HCT116 (cell line): ENCODE measurements at regions not wholly inside any gene's neighbourhood (a gene's known extent, or its start where the extent isn't known, plus 50 kb on each side); places are given as distances from the start of the nearest gene placed in this dataset.

Experiments
- ATAC-seq: fragments of 200-7000 bp; cut with Tn5 transposase; 2 replicates; pipeline ENCODE4 v1.9.1; 2020; ENCODE audit warnings: mild to moderate bottlenecking, moderate library complexity
- BruUV-seq: library from RNA; stranded (reverse); fragments of 400-500 nt; replicated peaks from 2 replicates; lab custom pipeline; 2021; lab: Mats Ljungman, UMichigan
- CTCF ChIA-PET: fragments of 300-600 bp; sonication (Branson Sonifier 250); formaldehyde crosslinking; loops from one replicate; lab custom pipeline; 2021; ENCODE audit warnings: antibody characterized with exemption; lab: Charles Lee
- POLR2A ChIA-PET: fragments of 300-600, 350-600 bp; sonication (Branson Sonifier 250); formaldehyde crosslinking; loops from one replicate; lab custom pipeline; 2021; ENCODE audit warnings: antibody characterized with exemption; lab: Charles Lee
- RAD21 ChIA-PET, 2 experiments: fragments of 300-600 bp; sonication (Branson Sonifier 250); formaldehyde crosslinking; loops; one replicate each; lab custom pipeline; 2023; ENCODE audit warnings: low total read pairs in 2 of 2; ENCODE audit not compliant: uncharacterized antibody in 2 of 2, unreplicated experiment in 2 of 2, low non-redundant PET in 1 of 2; lab: Charles Lee
- DNase-seq: peaks from one replicate; pipeline ENCODE4 v3.0.0-alpha.2; 2010; ENCODE audit warnings: low read depth, low spot score
- H2AFZ ChIP-seq: fragments of 200-600 bp; shearing (Covaris generic), sonication (generic); 2 replicates; pipeline ENCODE4 v1.6.1; 2017; ENCODE audit warnings: low read depth, mixed run types, mixed read lengths, antibody characterized with exemption, low read length; ENCODE audit not compliant: poor library complexity, severe bottlenecking
- H3K27ac ChIP-seq: 2 replicates; pipeline ENCODE4 v1.5.1; 2012; ENCODE audit warnings: low read depth, low read length
- H3K27me3 ChIP-seq: fragments of 200-600 bp; sonication (generic); 2 replicates; pipeline ENCODE4 v1.6.1; 2016; ENCODE audit warnings: mixed run types, low read length, mixed read lengths; ENCODE audit not compliant: insufficient read depth
- H3K36me3 ChIP-seq, 2 experiments: fragments of 200-500 bp in 1 of 2; fragments of 200-600 bp in 1 of 2; sonication (Bioruptor generic) in 1 of 2; sonication (generic) in 1 of 2; 2 replicates each; pipeline versions ENCODE4 v1.5.1 to v1.6.1; 2014 to 2016; ENCODE audit warnings: low read length in 2 of 2, inconsistent platforms in 1 of 2, mixed read lengths in 1 of 2, mixed run types in 1 of 2; ENCODE audit not compliant: insufficient read depth in 2 of 2, control insufficient read depth in 1 of 2
- H3K4me1 ChIP-seq, 2 experiments: fragments of 200-600 bp in 1 of 2; sonication (generic) in 1 of 2; 2 replicates each; pipeline versions ENCODE4 v1.5.1 to v1.6.1; 2012 to 2017; ENCODE audit warnings: low read length in 2 of 2, inconsistent platforms in 1 of 2, mild to moderate bottlenecking in 1 of 2, mixed read lengths in 1 of 2, mixed run types in 1 of 2, moderate library complexity in 1 of 2; ENCODE audit not compliant: insufficient read depth in 2 of 2, control insufficient read depth in 1 of 2
- H3K4me2 ChIP-seq: fragments of 200-600 bp; sonication (generic); 2 replicates; pipeline ENCODE4 v1.6.1; 2017; ENCODE audit warnings: mixed run types, low read length, mixed read lengths
- H3K4me3 ChIP-seq, 2 experiments: fragments of 200-600 bp in 1 of 2; sonication (generic) in 1 of 2; replicated peaks in 1 of 2; 2 replicates each; pipeline ENCODE4 v1.5.1; 2011 to 2016; ENCODE audit warnings: low read length in 2 of 2, control low read depth in 1 of 2, low read depth in 1 of 2, mild to moderate bottlenecking in 1 of 2, mixed read lengths in 1 of 2, mixed run types in 1 of 2
- H3K79me2 ChIP-seq: fragments of 200-600 bp; sonication (generic); 2 replicates; pipeline ENCODE4 v1.6.1; 2017; ENCODE audit warnings: mild to moderate bottlenecking, mixed run types, low read length, moderate library complexity, mixed read lengths; ENCODE audit not compliant: insufficient read depth
- H3K9ac ChIP-seq: fragments of 200-600 bp; sonication (generic); 2 replicates; pipeline ENCODE4 v1.6.1; 2016; ENCODE audit warnings: low read length, mixed read lengths
- H3K9me2 ChIP-seq: fragments of 200-600 bp; sonication (generic), shearing (Covaris generic); 2 replicates; pipeline ENCODE4 v1.6.1; 2017; ENCODE audit warnings: mixed run types, mild to moderate bottlenecking, moderate library complexity; ENCODE audit not compliant: insufficient read depth
- H3K9me3 ChIP-seq, 2 experiments: fragments of 200-500 bp in 1 of 2; fragments of 200-600 bp in 1 of 2; sonication (Bioruptor generic) in 1 of 2; sonication (generic) in 1 of 2; 2 replicates each; pipeline ENCODE4 v1.6.1; 2014 to 2017; ENCODE audit warnings: low read length in 2 of 2, mixed read lengths in 2 of 2, inconsistent platforms in 1 of 2, low read depth in 1 of 2, mild to moderate bottlenecking in 1 of 2, mixed run types in 1 of 2, moderate library complexity in 1 of 2; ENCODE audit not compliant: control insufficient read depth in 1 of 2, insufficient read depth in 1 of 2
- H4K20me1 ChIP-seq: fragments of 200-600 bp; sonication (generic), shearing (Covaris generic); 2 replicates; pipeline ENCODE4 v1.6.1; 2017; ENCODE audit warnings: mixed run types, mild to moderate bottlenecking, moderate library complexity; ENCODE audit not compliant: insufficient read depth
- CBX3 ChIP-seq: IDR thresholded peaks from 2 replicates; pipeline ENCODE4 v1.6.1; 2012; ENCODE audit warnings: low read depth
- CEBPB ChIP-seq: IDR thresholded peaks from 2 replicates; pipeline ENCODE4 v1.6.1; 2012; ENCODE audit warnings: low read depth
- CTCF ChIP-seq, 3 experiments: fragments of 200-600 bp in 1 of 3; sonication (generic) in 1 of 3; IDR thresholded peaks in 2 of 3; conservative IDR thresholded peaks in 1 of 3; 2 replicates each; pipeline ENCODE4 v1.5.1; 2012 to 2017; ENCODE audit warnings: low read depth in 2 of 3, low read length in 2 of 3, antibody characterized with exemption in 1 of 3, borderline replicate concordance in 1 of 3, control low read depth in 1 of 3, mild to moderate bottlenecking in 1 of 3, mixed read lengths in 1 of 3, mixed run types in 1 of 3, moderate library complexity in 1 of 3; ENCODE audit not compliant: insufficient read depth in 1 of 3
- FOSL1 ChIP-seq: IDR thresholded peaks from 2 replicates; pipeline ENCODE4 v1.6.1; 2012; ENCODE audit warnings: low read depth
- RAD21 ChIP-seq: IDR thresholded peaks from 2 replicates; pipeline ENCODE4 v1.6.1; 2012; ENCODE audit warnings: low read depth, mild to moderate bottlenecking
- SIN3A ChIP-seq: IDR thresholded peaks from 2 replicates; pipeline ENCODE4 v1.6.1; 2012; ENCODE audit warnings: low read depth
- SRF ChIP-seq: IDR thresholded peaks from 2 replicates; pipeline ENCODE4 v1.6.1; 2012; ENCODE audit warnings: low read depth
- TCF7L2 ChIP-seq: IDR thresholded peaks from 2 replicates; pipeline ENCODE4 v1.7.0; 2011; ENCODE audit warnings: borderline replicate concordance, inconsistent platforms; ENCODE audit not compliant: insufficient read depth, insufficient read length; ENCODE audit errors: extremely low read depth
- YY1 ChIP-seq: IDR thresholded peaks from 2 replicates; pipeline ENCODE4 v1.6.1; 2011; ENCODE audit warnings: low read length, low read depth, moderate library complexity, mild to moderate bottlenecking; ENCODE audit not compliant: insufficient replicate concordance; ENCODE audit errors: extremely low read depth
- ZFX ChIP-seq: fragments of 450-650 bp; IDR thresholded peaks from 2 replicates; pipeline ENCODE4 v1.6.1; 2017
- ZNF274 ChIP-seq: fragments of 200-500 bp; sonication (Bioruptor generic); IDR thresholded peaks from 2 replicates; pipeline ENCODE4 v1.6.1; 2014; ENCODE audit warnings: mild to moderate bottlenecking, low read depth, low read length, inconsistent platforms
- intact Hi-C: fragments of 100-400 bp; cut with micrococcal nuclease; formaldehyde crosslinking; loops from 2 replicates; pipeline ENCODE4 v1.10.0; 2022
- TF ChIP-seq, protein P1 (sequence below): IDR thresholded peaks from 2 replicates; pipeline ENCODE4 v1.6.1; 2012
- TF ChIP-seq, protein P2 (sequence below): IDR thresholded peaks from 2 replicates; pipeline ENCODE4 v1.6.1; 2011; ENCODE audit warnings: mild to moderate bottlenecking, low read length, moderate library complexity; ENCODE audit not compliant: insufficient replicate concordance; ENCODE audit errors: extremely low read depth

GRCh38 chr5:125710745-125711144, 712.5 kb upstream of the GRAMD2B start:
- H3K27ac ChIP-seq: no peak overlapping the region
- no TSS peak for BruUV-seq

More at GRCh38 chr5:125710745-125711144, 712.5 kb upstream of the GRAMD2B start:
- H3K4me3 ChIP-seq: no peak overlapping the region
- H3K9me2 ChIP-seq: no peaks in the 10 kb centered on the region
- no peaks in the 10 kb centered on the region for H3K27me3 ChIP-seq
- POLR2A ChIA-PET: no interaction called here
- no peaks in the 10 kb centered on the region for H3K79me2 ChIP-seq
- RAD21 ChIA-PET: no interaction called here
- ATAC-seq (no peak), DNase-seq (no peak)
- H3K36me3 ChIP-seq: no peaks in the 10 kb centered on the region
- H3K4me1 ChIP-seq: no peaks in the 10 kb centered on the region
- no peaks in the 10 kb centered on the region for H4K20me1 ChIP-seq
- TF ChIP-seq YY1 (no peak), CBX3 (no peak), CTCF (IDR thresholded peaks at IDR 0.05 in 2 of 3, conservative IDR thresholded peaks at IDR 0.05 in 1 of 3; ENCODE audit: borderline replicate concordance in 1 of 3, insufficient read depth in 1 of 3, low read depth in 2 of 3, low read length in 2 of 3) (no peak), RAD21 (no peak), SRF (no peak), ZFX (no peak), SIN3A (no peak), ZNF274 (no peak), TCF7L2 (no peak), FOSL1 (no peak), CEBPB (no peak)
- TF ChIP-seq, protein P1, sequence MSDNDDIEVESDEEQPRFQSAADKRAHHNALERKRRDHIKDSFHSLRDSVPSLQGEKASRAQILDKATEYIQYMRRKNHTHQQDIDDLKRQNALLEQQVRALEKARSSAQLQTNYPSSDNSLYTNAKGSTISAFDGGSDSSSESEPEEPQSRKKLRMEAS: no peak
- TF ChIP-seq, protein P2, sequence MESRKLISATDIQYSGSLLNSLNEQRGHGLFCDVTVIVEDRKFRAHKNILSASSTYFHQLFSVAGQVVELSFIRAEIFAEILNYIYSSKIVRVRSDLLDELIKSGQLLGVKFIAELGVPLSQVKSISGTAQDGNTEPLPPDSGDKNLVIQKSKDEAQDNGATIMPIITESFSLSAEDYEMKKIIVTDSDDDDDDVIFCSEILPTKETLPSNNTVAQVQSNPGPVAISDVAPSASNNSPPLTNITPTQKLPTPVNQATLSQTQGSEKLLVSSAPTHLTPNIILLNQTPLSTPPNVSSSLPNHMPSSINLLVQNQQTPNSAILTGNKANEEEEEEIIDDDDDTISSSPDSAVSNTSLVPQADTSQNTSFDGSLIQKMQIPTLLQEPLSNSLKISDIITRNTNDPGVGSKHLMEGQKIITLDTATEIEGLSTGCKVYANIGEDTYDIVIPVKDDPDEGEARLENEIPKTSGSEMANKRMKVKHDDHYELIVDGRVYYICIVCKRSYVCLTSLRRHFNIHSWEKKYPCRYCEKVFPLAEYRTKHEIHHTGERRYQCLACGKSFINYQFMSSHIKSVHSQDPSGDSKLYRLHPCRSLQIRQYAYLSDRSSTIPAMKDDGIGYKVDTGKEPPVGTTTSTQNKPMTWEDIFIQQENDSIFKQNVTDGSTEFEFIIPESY: no peak
- no peak overlapping the region for H3K9ac ChIP-seq
- H3K4me2 ChIP-seq: no peak overlapping the region
- H2AFZ ChIP-seq: no peak overlapping the region
- intact Hi-C loops: no loop called here
- CTCF ChIA-PET: no interaction called here
- H3K9me3 ChIP-seq: no peaks in the 10 kb centered on the region
